A673 (cell line): ENCODE measurements at regions not wholly inside any gene's neighbourhood (a gene's known extent, or its start where the extent isn't known, plus 50 kb on each side); places are given as distances from the start of the nearest gene placed in this dataset.

Experiments used
- BruUV-seq: library from RNA; stranded (reverse); fragments of 400-500 nt; replicated peaks from 2 replicates; lab custom pipeline; 2021; lab: Mats Ljungman, UMichigan
- CTCF ChIA-PET: fragments of 300-600 bp; sonication (Branson Sonifier 250); formaldehyde crosslinking; loops from one replicate; lab custom pipeline; 2022; ENCODE audit warnings: antibody characterized with exemption; lab: Charles Lee
- POLR2A ChIA-PET: fragments of 300-600 bp; sonication (Branson Sonifier 250); formaldehyde crosslinking; loops from one replicate; lab custom pipeline; 2022; ENCODE audit warnings: antibody characterized with exemption; ENCODE audit not compliant: low non-redundant PET; lab: Charles Lee
- DNase-seq: peaks from one replicate; pipeline ENCODE4 v3.0.0-alpha.2; 2015; ENCODE audit warnings: low spot score
- H3K27ac ChIP-seq: fragments of 200-600 bp; sonication (generic); 2 replicates; pipeline ENCODE4 v1.5.1; 2016; ENCODE audit warnings: mixed run types, low read depth, mild to moderate bottlenecking, mixed read lengths, antibody characterized with exemption, low read length; ENCODE audit not compliant: poor library complexity, severe bottlenecking
- H3K27me3 ChIP-seq: fragments of 200-600 bp; sonication (generic); replicated peaks from 2 replicates; pipeline ENCODE4 v1.6.1; 2017; ENCODE audit warnings: mixed run types, low read depth, mild to moderate bottlenecking, mixed read lengths, antibody characterized with exemption, low read length; ENCODE audit not compliant: insufficient read depth, poor library complexity
- H3K36me3 ChIP-seq: fragments of 200-600 bp; sonication (generic); 2 replicates; pipeline ENCODE4 v1.6.1; 2016; ENCODE audit warnings: mixed run types, mild to moderate bottlenecking, mixed read lengths, antibody characterized with exemption, low read length; ENCODE audit not compliant: insufficient read depth, poor library complexity, severe bottlenecking
- H3K4me1 ChIP-seq: fragments of 200-600 bp; sonication (generic); 2 replicates; pipeline ENCODE4 v1.6.1; 2017; ENCODE audit warnings: mixed run types, mild to moderate bottlenecking, mixed read lengths, antibody characterized with exemption, low read length; ENCODE audit not compliant: insufficient read depth, poor library complexity, severe bottlenecking
- H3K4me3 ChIP-seq: fragments of 200-600 bp; sonication (generic); 2 replicates; pipeline ENCODE4 v1.5.1; 2016; ENCODE audit warnings: low read depth, mixed run types, mild to moderate bottlenecking, mixed read lengths, low read length; ENCODE audit not compliant: poor library complexity, severe bottlenecking
- H3K9me3 ChIP-seq: fragments of 200-600 bp; sonication (generic); 2 replicates; pipeline ENCODE4 v1.6.1; 2016; ENCODE audit warnings: mixed run types, low read depth, mild to moderate bottlenecking, mixed read lengths, antibody characterized with exemption, low read length; ENCODE audit not compliant: poor library complexity, severe bottlenecking
- CTCF ChIP-seq: fragments of 300-800, 200-600 bp; sonication (generic); conservative IDR thresholded peaks from 2 replicates; pipeline ENCODE4 v1.5.1; 2017; ENCODE audit warnings: low read depth, mild to moderate bottlenecking, antibody characterized with exemption, low read length, moderate library complexity, mixed read lengths
- EZH2 ChIP-seq: fragments of 200-600 bp; sonication (generic); IDR thresholded peaks from 2 replicates; pipeline ENCODE4 v1.6.1; 2017; ENCODE audit warnings: borderline replicate concordance, low read depth, mild to moderate bottlenecking, mixed read lengths, antibody characterized with exemption, low read length; ENCODE audit not compliant: poor library complexity, severe bottlenecking
- intact Hi-C: fragments of 100-400 bp; cut with micrococcal nuclease; formaldehyde crosslinking; loops from one replicate; pipeline ENCODE4 v1.10.0; 2022; ENCODE audit not compliant: unreplicated experiment

DNA sequence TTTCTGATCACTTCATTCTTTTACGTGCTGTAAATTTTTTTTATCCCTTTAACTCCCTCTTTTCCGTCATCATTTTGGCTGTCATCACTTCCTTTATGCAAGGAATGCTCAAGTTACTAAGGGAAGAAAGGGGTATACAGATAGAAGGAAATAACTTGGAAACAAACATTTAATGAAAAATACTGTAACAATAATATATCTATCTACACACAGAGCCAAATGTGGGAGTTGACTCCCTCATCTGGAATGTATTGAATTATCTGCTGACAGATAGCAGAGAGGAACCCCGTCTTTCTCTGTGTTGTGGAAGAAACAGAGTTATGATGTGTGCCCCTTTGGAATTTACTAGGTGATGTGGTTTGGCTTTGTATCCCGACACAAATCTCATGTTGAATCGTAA is 182.5 kb upstream of the NXPH2 start:
- CTCF ChIA-PET, result no interaction called here
- BruUV-seq, result no TSS peak
- H3K9me3 ChIP-seq, result peaks cover 2% of the 10 kb centered on the region
- no peak overlapping the region for H3K27ac ChIP-seq
- peaks cover 11% of the 10 kb centered on the region for H3K4me1 ChIP-seq
- no peaks in the 10 kb centered on the region for H3K27me3 ChIP-seq
- DNase-seq, result no peak
- no peak overlapping the region for H3K4me3 ChIP-seq
- H3K36me3 ChIP-seq, result no peaks in the 10 kb centered on the region
- intact Hi-C loops, result no loop called here
- POLR2A ChIA-PET, result no interaction called here
- TF ChIP-seq CTCF, result no peak

GRCh38 chr2:138960191-138960590 is 180.0 kb upstream of the NXPH2 start:
- Histone ChIP-seq H3K9me3 (peaks cover 4% of the 10 kb centered on the region), H3K4me3 (no peak overlapping the region), H3K36me3 (no peaks in the 10 kb centered on the region), H3K27ac (no peak overlapping the region), H3K27me3 (no peaks in the 10 kb centered on the region), H3K4me1 (peaks cover 11% of the 10 kb centered on the region)
- TF ChIP-seq EZH2 (no peak), CTCF (no peak)
- POLR2A ChIA-PET, result no interaction called here
- no TSS peak for BruUV-seq
- peak; percentile 57 for DNase-seq
- intact Hi-C loops, result no loop called here
- CTCF ChIA-PET, result no interaction called here

DNA sequence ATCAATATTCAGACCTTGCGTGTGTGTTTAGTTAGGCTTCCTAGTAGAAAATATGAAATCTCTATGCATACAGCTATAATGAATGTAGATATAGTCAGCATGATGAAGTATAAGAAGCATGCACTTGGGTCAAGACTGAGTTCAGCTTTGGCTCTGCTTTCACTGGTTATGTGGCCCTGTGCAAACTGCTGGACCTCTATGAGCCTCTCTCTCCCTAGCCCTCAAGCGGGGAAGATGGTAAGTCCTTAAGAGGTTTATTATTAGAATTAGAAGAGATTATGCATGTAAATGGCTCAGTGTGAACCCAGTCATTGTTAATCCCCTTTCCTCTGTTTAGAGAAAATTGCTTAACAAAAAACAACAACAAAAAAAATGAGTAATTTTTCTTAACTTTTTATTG is 178.8 kb upstream of the NXPH2 start:
- Histone ChIP-seq H3K27ac (no peak overlapping the region), H3K27me3 (no peaks in the 10 kb centered on the region), H3K4me3 (no peak overlapping the region), H3K4me1 (peaks cover 11% of the 10 kb centered on the region), H3K9me3 (peaks cover 8% of the 10 kb centered on the region), H3K36me3 (no peaks in the 10 kb centered on the region)
- ChIA-PET CTCF (no interaction called here), POLR2A (no interaction called here)
- DNase-seq, result no peak
- no TSS peak for BruUV-seq
- intact Hi-C loops, result no loop called here
- TF ChIP-seq EZH2, result no peak
- no peak for TF ChIP-seq CTCF
